Heart left ventricle (tissue), 16 donors: ENCODE measurements at regions not wholly inside any gene's neighbourhood (a gene's known extent, or its start where the extent isn't known, plus 50 kb on each side); places are given as distances from the start of the nearest gene placed in this dataset.

Experiments used
- ATAC-seq, 4 donors: fragments of 200-7000 bp; cut with Tn5 transposase; one replicate each; pipeline ENCODE4 v1.9.1; 2020 to 2022; ENCODE audit warnings: moderate library complexity in 4 of 4, mild to moderate bottlenecking in 3 of 4, moderate number of reproducible peaks in 1 of 4
- DNase-seq, 5 donors: peaks; one replicate each; pipeline ENCODE4 v3.0.0-alpha.2; 2020
- H3K27ac ChIP-seq, 12 donors: fragments of 200-600 bp; sonication (generic) in 4 of 12; one replicate each; pipeline versions ENCODE4 v1.5.0 to v1.8.0; 2016 to 2022; ENCODE audit warnings: mild to moderate bottlenecking in 2 of 12
- H3K27me3 ChIP-seq, 9 donors: fragments of 200-600 bp; sonication (generic) in 2 of 9; one replicate each; pipeline versions ENCODE4 v1.5.1 to v1.8.0; 2016 to 2022; ENCODE audit warnings: mild to moderate bottlenecking in 3 of 9
- H3K36me3 ChIP-seq, 9 donors: fragments of 200-600 bp; sonication (generic) in 2 of 9; one replicate each; pipeline versions ENCODE4 v1.5.0 to v1.8.0; 2018 to 2022; ENCODE audit warnings: mild to moderate bottlenecking in 2 of 9
- H3K4me1 ChIP-seq, 12 donors: fragments of 200-600 bp; sonication (generic) in 4 of 12; one replicate each; pipeline versions ENCODE4 v1.5.0 to v1.8.0; 2016 to 2022; ENCODE audit warnings: mild to moderate bottlenecking in 3 of 12
- H3K4me3 ChIP-seq, 12 donors: fragments of 200-600 bp; sonication (generic) in 4 of 12; one replicate each; pipeline versions ENCODE4 v1.5.0 to v1.8.0; 2017 to 2022; ENCODE audit warnings: mild to moderate bottlenecking in 9 of 12, moderate library complexity in 4 of 12
- H3K9me3 ChIP-seq, 12 donors: fragments of 200-600 bp; sonication (generic) in 4 of 12; one replicate each; pipeline versions ENCODE4 v1.5.0 to v1.8.0; 2016 to 2022; ENCODE audit warnings: mild to moderate bottlenecking in 1 of 12
- POLR2A ChIP-seq, 2 donors: fragments of 450-650 bp; IDR thresholded peaks; one replicate each; pipeline ENCODE4 v1.6.1; 2017; ENCODE audit warnings: antibody characterized with exemption in 2 of 2, mild to moderate bottlenecking in 2 of 2, moderate library complexity in 2 of 2
- WGBS, 4 donors: extraction: QIAGEN DNeasy Blood & Tissue Kit in 2 of 4; methylation state at CpG; one replicate each; pipeline versions ENCODE4 v1.1.5 to v1.1.7; 2013 to 2018; 5-methylcytosine and 5-hydroxymethylcytosine counted together
- intact Hi-C, 10 donors: fragments of 100-400 bp; cut with DNase I; formaldehyde crosslinking; loops; one replicate each; pipeline versions ENCODE4 v1.11.1 to v1.14.2; 2022
- TF ChIP-seq, protein P1 (sequence below), 12 donors: fragments of 200-600 bp; sonication (generic) in 4 of 12; IDR thresholded peaks; one replicate each; pipeline versions ENCODE4 v1.5.0 to v1.8.0; 2018 to 2022; ENCODE audit warnings: antibody characterized with exemption in 12 of 12, mild to moderate bottlenecking in 5 of 12
- donor health status: ischemic (EF 13 %, LVEDD 7.1; RV severe dilation, severe dysfunction).
- donor health status: healthy with polysubstance abuse.
- donor health status: DM: no; HTN: yes; CAD: no.
- donor health status: DM: no; HTN: no; CAD: no.
- donor health status: ischemic (EF 25% LVEDD 6.9; RV normal size, moderate dysfunction).
- donor health status: ischemic (EF 25% LVEDD 5.7; RV mildly dilated, moderate dysfunction).
- donor health status: healthy.
- donor health status: DM: yes; HTN: yes; CAD: no.
- donor health status: ischemic (EF 35%, LVEDD 5.7; RV mildly dilated, moderate dysfunction).
- donor health status: nonischemic (EF 11% LVEDD 7.7; RV severe dilation, severe dysfunction).
- donor health status: DM: yes; HTN: yes; CAD: no.
- donor health status: PGD.
- donor health status: ischemic (EF 29% LVEDD 5.4; RV normal size, mild dysfunction).
- donor health status: nonischemic (EF 23%, LVEDD 6.1; RV moderate dilation, normal function).

DNA sequence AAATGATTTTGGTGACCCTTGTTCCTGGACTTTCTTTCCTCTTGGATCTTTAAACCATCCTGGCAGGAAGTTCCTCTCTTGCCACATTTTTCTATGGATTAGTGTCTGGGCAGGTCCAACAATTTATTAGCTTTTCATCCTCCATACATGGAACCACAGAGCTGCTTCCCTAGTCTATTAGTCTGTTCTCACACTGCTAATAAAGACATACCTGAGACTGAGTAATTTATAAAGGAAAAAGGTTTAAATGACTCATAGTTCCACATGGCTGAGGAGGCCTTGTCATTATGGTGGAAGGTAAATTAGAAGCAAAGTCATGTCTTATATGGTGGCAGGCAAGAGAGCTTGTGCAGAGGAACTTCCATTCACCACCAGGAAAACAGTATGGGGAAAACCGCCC, 122.9 kb downstream of the DDX1 start:
- intact Hi-C loops: no loop called here
- H3K36me3 ChIP-seq: no peaks in the 10 kb centered on the region
- TF ChIP-seq, protein P1, sequence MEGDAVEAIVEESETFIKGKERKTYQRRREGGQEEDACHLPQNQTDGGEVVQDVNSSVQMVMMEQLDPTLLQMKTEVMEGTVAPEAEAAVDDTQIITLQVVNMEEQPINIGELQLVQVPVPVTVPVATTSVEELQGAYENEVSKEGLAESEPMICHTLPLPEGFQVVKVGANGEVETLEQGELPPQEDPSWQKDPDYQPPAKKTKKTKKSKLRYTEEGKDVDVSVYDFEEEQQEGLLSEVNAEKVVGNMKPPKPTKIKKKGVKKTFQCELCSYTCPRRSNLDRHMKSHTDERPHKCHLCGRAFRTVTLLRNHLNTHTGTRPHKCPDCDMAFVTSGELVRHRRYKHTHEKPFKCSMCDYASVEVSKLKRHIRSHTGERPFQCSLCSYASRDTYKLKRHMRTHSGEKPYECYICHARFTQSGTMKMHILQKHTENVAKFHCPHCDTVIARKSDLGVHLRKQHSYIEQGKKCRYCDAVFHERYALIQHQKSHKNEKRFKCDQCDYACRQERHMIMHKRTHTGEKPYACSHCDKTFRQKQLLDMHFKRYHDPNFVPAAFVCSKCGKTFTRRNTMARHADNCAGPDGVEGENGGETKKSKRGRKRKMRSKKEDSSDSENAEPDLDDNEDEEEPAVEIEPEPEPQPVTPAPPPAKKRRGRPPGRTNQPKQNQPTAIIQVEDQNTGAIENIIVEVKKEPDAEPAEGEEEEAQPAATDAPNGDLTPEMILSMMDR (IDR thresholded peaks at IDR 0.05): no peak
- TF ChIP-seq POLR2A (IDR thresholded peaks at IDR 0.05): no peak
- no peak overlapping the region for H3K4me3 ChIP-seq
- no peak overlapping the region for H3K27ac ChIP-seq
- H3K27me3 ChIP-seq: no peaks in the 10 kb centered on the region
- H3K4me1 ChIP-seq: peaks cover 0 to 6% (median under 1%) of the 10 kb centered on the region in 12 donors
- 94 to 98% (median 94%) methylated on average over 1 of the region's 1 CpG for WGBS, 4 donors
- DNase-seq (no peak), ATAC-seq (no peak)
- H3K9me3 ChIP-seq: no peaks in the 10 kb centered on the region

GRCh38 chr2:15715596-15715995, 123.9 kb downstream of the DDX1 start:
- intact Hi-C loops: no loop called here
- Histone ChIP-seq H3K4me3 (no peak overlapping the region), H3K9me3 (no peaks in the 10 kb centered on the region), H3K27ac (no peak overlapping the region), H3K36me3 (no peaks in the 10 kb centered on the region), H3K4me1 (no peaks in the 10 kb centered on the region), H3K27me3 (no peaks in the 10 kb centered on the region)
- no peak for TF ChIP-seq POLR2A (IDR thresholded peaks at IDR 0.05)
- TF ChIP-seq, protein P1 (IDR thresholded peaks at IDR 0.05): no peak
- no peak for DNase-seq
- WGBS, 4 donors: 89 to 96% (median 93%) methylated on average over 8 of the region's 8 CpGs
- no peak for ATAC-seq

DNA sequence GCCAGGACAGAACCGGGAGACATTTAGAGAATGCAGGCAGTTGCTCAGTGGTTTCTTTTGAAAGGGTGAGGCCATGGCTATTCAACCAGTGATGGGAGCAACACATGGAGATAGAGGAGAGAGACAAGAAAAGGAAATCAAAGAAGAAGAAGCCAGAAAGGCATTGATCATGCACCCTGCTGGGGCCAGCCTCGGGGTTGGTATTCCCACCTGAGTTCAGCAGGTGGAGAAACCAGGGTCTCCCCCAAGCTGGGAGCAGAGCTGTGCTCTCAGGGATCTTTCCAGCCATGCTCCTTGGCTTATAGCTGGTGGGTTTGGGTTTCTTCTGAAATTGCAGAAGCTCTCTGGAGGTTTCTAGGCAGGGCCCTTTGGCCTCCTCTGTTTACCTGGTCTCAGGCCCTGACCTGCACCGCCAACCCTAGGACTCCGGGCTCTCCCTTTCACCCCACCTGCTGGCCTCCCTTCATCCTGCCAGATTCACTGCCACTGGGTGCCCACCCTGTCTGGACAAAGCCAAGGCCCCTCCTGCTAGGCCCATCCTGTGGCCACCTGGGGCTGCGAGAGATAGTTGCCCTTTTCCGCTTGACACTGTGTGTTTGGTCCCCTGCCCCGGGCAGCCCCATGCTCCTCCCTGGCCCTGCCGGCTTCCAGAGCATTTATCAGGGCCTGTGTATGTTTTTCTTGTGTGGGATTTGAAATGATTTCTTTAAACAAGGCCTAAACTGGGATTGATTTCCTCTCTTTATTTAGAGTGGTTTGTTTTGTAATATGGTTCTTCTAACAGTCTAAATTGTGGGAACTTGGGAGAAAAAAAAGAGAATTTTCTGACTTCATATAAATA, 126.7 kb downstream of the DDX1 start:
- intact Hi-C loops: no loop called here
- TF ChIP-seq POLR2A (IDR thresholded peaks at IDR 0.05): no peak
- TF ChIP-seq, protein P1 (IDR thresholded peaks at IDR 0.05): no peak
- H3K27me3 ChIP-seq: no peaks in the 10 kb centered on the region
- DNase-seq (no peak), ATAC-seq (no peak)
- H3K4me3 ChIP-seq: no peak overlapping the region
- H3K27ac ChIP-seq: no peak overlapping the region
- H3K4me1 ChIP-seq: no peaks in the 10 kb centered on the region
- H3K9me3 ChIP-seq: no peaks in the 10 kb centered on the region
- WGBS, 4 donors: 82 to 86% (median 83%) methylated on average over 8 of the region's 8 CpGs
- H3K36me3 ChIP-seq: no peaks in the 10 kb centered on the region

DNA sequence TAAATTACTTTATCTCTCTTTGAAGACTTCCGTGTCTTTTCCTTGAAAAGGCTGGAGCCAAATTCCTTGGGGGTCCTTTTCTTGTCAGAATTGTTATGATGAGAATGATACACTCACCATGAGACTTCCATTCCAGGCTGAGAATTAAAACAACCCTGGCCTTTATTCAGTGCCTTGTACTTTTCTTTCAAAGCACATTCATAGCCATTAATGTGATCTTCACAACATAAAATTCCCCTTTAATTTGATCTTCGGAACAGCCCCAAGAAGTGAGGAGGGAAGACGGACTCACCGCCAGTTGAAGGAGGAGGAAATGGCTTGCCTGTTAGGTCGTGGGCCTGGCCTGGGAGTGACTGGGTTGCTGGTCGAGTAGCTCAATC, 127.3 kb downstream of the DDX1 start:
- TF ChIP-seq POLR2A (IDR thresholded peaks at IDR 0.05): no peak
- TF ChIP-seq, protein P1 (IDR thresholded peaks at IDR 0.05): no peak
- Histone ChIP-seq H3K36me3 (no peaks in the 10 kb centered on the region), H3K9me3 (no peaks in the 10 kb centered on the region), H3K4me1 (no peaks in the 10 kb centered on the region), H3K27ac (no peak overlapping the region), H3K4me3 (no peak overlapping the region), H3K27me3 (no peaks in the 10 kb centered on the region)
- WGBS, 4 donors: 68 to 89% (median 77%) methylated on average over 6 of the region's 6 CpGs
- intact Hi-C loops: no loop called here
- DNase-seq (no peak), ATAC-seq (no peak)
